Mesenchymal stem cell (in vitro differentiated cells and primary cell): ENCODE measurements at regions not wholly inside any gene's neighbourhood (a gene's known extent, or its start where the extent isn't known, plus 50 kb on each side); places are given as distances from the start of the nearest gene placed in this dataset.

Experiments used
- DNase-seq: peaks from one replicate; pipeline ENCODE4 v3.0.0-alpha.2; 2013
- H2AFZ ChIP-seq: one replicate; pipeline ENCODE4 v1.6.1; 2013; ENCODE audit warnings: low read depth, mild to moderate bottlenecking, control low read depth, inconsistent platforms, low read length, moderate library complexity
- H2AK5ac ChIP-seq: 2 replicates; pipeline ENCODE4 v1.6.1; 2013; ENCODE audit warnings: low read length, moderate library complexity, mild to moderate bottlenecking, inconsistent platforms; ENCODE audit not compliant: severe bottlenecking
- H2BK120ac ChIP-seq: one replicate; pipeline ENCODE4 v1.6.1; 2013; ENCODE audit warnings: low read depth, mild to moderate bottlenecking, inconsistent platforms, low read length, moderate library complexity
- H2BK12ac ChIP-seq, 2 experiments: one replicate each; pipeline ENCODE4 v1.6.1; 2013; ENCODE audit warnings: inconsistent platforms in 2 of 2, low read length in 2 of 2, mild to moderate bottlenecking in 2 of 2, moderate library complexity in 2 of 2, control low read depth in 1 of 2
- H2BK15ac ChIP-seq: one replicate; pipeline ENCODE4 v1.6.1; 2013; ENCODE audit warnings: mild to moderate bottlenecking, low read depth, inconsistent platforms; ENCODE audit not compliant: poor library complexity, severe bottlenecking
- H2BK5ac ChIP-seq: 2 replicates; pipeline ENCODE4 v1.6.1; 2013; ENCODE audit warnings: low read depth, mild to moderate bottlenecking, low read length, control low read depth, inconsistent platforms; ENCODE audit not compliant: poor library complexity, severe bottlenecking
- H3K14ac ChIP-seq, 2 experiments: one replicate each; pipeline ENCODE4 v1.6.1; 2013; ENCODE audit warnings: inconsistent platforms in 2 of 2, low read length in 2 of 2, control low read depth in 1 of 2, mild to moderate bottlenecking in 1 of 2, moderate library complexity in 1 of 2
- H3K18ac ChIP-seq, 2 experiments: one replicate each; pipeline ENCODE4 v1.6.1; 2013; ENCODE audit warnings: inconsistent platforms in 2 of 2, low read length in 2 of 2, control low read depth in 1 of 2, low read depth in 1 of 2, mild to moderate bottlenecking in 1 of 2
- H3K23ac ChIP-seq, 2 experiments: one replicate each; pipeline ENCODE4 v1.6.1; 2013; ENCODE audit warnings: inconsistent platforms in 2 of 2, low read length in 2 of 2, mild to moderate bottlenecking in 2 of 2, moderate library complexity in 2 of 2, control low read depth in 1 of 2
- H3K27ac ChIP-seq: 2 replicates; pipeline ENCODE4 v1.5.1; 2013; ENCODE audit warnings: mild to moderate bottlenecking, moderate library complexity, low read length, control low read depth, inconsistent platforms; ENCODE audit not compliant: poor library complexity, severe bottlenecking
- H3K27me3 ChIP-seq, 2 experiments: 2 replicates each; pipeline versions ENCODE4 v1.6.1 to v1.7.0; 2013; ENCODE audit warnings: low read length in 2 of 2, mild to moderate bottlenecking in 2 of 2, moderate library complexity in 2 of 2, control low read depth in 1 of 2, inconsistent platforms in 1 of 2; ENCODE audit not compliant: control insufficient read depth in 1 of 2, insufficient read depth in 1 of 2
- H3K36me3 ChIP-seq, 2 experiments: 2 replicates each; pipeline versions ENCODE4 v1.6.1 to v1.7.0; 2013; ENCODE audit warnings: low read length in 2 of 2, control low read depth in 1 of 2, inconsistent platforms in 1 of 2, low read depth in 1 of 2, mild to moderate bottlenecking in 1 of 2; ENCODE audit not compliant: insufficient read depth in 2 of 2, control insufficient read depth in 1 of 2
- H3K4ac ChIP-seq, 2 experiments: one replicate each; pipeline ENCODE4 v1.6.1; 2013; ENCODE audit warnings: inconsistent platforms in 2 of 2, low read length in 2 of 2, mild to moderate bottlenecking in 2 of 2, moderate library complexity in 2 of 2, control low read depth in 1 of 2, low read depth in 1 of 2
- H3K4me1 ChIP-seq: 2 replicates; pipeline ENCODE4 v1.6.1; 2013; ENCODE audit warnings: low read depth, low read length, control low read depth; ENCODE audit not compliant: control insufficient read depth, insufficient read depth
- H3K4me2 ChIP-seq: 2 replicates; pipeline ENCODE4 v1.6.1; 2013; ENCODE audit warnings: low read length, mild to moderate bottlenecking, inconsistent platforms; ENCODE audit not compliant: poor library complexity, severe bottlenecking
- H3K4me3 ChIP-seq, 2 experiments: 2 replicates each; pipeline versions ENCODE4 v1.5.1 to v1.7.0; 2013; ENCODE audit warnings: low read length in 2 of 2, mild to moderate bottlenecking in 2 of 2, control low read depth in 1 of 2, low read depth in 1 of 2; ENCODE audit not compliant: insufficient read depth in 1 of 2
- H3K79me1 ChIP-seq: replicated peaks from 2 replicates; pipeline ENCODE4 v1.6.1; 2013; ENCODE audit warnings: mild to moderate bottlenecking, control low read depth, low read length, inconsistent platforms; ENCODE audit not compliant: poor library complexity, severe bottlenecking
- H3K9ac ChIP-seq: 2 replicates; pipeline ENCODE4 v1.7.0; 2013; ENCODE audit warnings: mild to moderate bottlenecking, low read length, moderate library complexity
- H3K9me3 ChIP-seq: 2 replicates; pipeline ENCODE4 v1.7.0; 2013; ENCODE audit warnings: mild to moderate bottlenecking, low read length; ENCODE audit not compliant: control insufficient read depth
- H4K8ac ChIP-seq: one replicate; pipeline ENCODE4 v1.6.1; 2013; ENCODE audit warnings: inconsistent platforms, mild to moderate bottlenecking, low read length, moderate library complexity
- H4K91ac ChIP-seq: one replicate; pipeline ENCODE4 v1.6.1; 2013; ENCODE audit warnings: mild to moderate bottlenecking, low read length, inconsistent platforms
- WGBS: methylation state at CpG from one replicate; pipeline ENCODE4 v1.1.7; 2013; ENCODE audit warnings: mixed read lengths; 5-methylcytosine and 5-hydroxymethylcytosine counted together

DNA sequence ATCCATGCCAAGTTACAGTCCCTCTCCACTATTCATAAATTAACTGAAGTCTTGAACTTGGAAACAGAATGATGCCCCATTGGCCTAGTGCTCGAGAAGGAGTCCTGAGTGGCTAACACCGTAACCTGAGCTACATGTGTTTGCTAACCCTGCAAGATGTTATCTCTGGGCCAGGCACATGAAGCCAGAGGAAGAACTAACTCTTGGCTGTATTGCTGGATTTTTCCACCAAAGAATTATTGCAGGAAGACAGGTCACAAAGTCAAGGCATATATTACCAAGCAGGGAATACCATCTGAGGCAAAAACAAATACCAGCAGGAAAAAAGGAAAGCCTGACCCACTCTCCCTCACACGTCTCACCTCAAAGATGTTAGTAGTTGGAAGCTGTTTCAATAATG lies 148.9 kb upstream of the PHACTR1 start:
- H3K4me2 ChIP-seq = no peak overlapping the region
- no peak for DNase-seq
- no peaks in the 10 kb centered on the region for H3K79me1 ChIP-seq
- no peak overlapping the region for H4K8ac ChIP-seq
- H3K4me1 ChIP-seq = peaks cover 2% of the 10 kb centered on the region
- no peak overlapping the region for H3K14ac ChIP-seq
- no peak overlapping the region for H3K27ac ChIP-seq
- no peak overlapping the region for H3K23ac ChIP-seq
- no peak overlapping the region for H2BK120ac ChIP-seq
- no peak overlapping the region for H2AK5ac ChIP-seq
- H3K27me3 ChIP-seq = no peaks in the 10 kb centered on the region
- H3K36me3 ChIP-seq = no peaks in the 10 kb centered on the region
- H2BK12ac ChIP-seq = no peak overlapping the region
- no peak overlapping the region for H2BK5ac ChIP-seq
- H3K9me3 ChIP-seq = no peaks in the 10 kb centered on the region
- 52% methylated on average over 2 of the region's 3 CpGs for WGBS
- H3K4ac ChIP-seq = no peak overlapping the region
- H3K4me3 ChIP-seq = no peak overlapping the region
- H4K91ac ChIP-seq = no peak overlapping the region
- no peak overlapping the region for H3K18ac ChIP-seq
- H2AFZ ChIP-seq = no peak overlapping the region
- no peak overlapping the region for H2BK15ac ChIP-seq
- no peak overlapping the region for H3K9ac ChIP-seq

GRCh38 chr6:12569646-12570045 lies 146.9 kb upstream of the PHACTR1 start:
- Histone ChIP-seq H3K36me3 (no peaks in the 10 kb centered on the region), H3K27me3 (no peaks in the 10 kb centered on the region), H4K8ac (no peak overlapping the region), H2AFZ (no peak overlapping the region), H2BK120ac (no peak overlapping the region), H2BK15ac (no peak overlapping the region), H3K4me2 (no peak overlapping the region), H3K4me3 (no peak overlapping the region), H3K14ac (no peak overlapping the region), H3K4ac (no peak overlapping the region), H2BK12ac (no peak overlapping the region), H3K79me1 (no peaks in the 10 kb centered on the region), H4K91ac (no peak overlapping the region), H2AK5ac (no peak overlapping the region), H3K9ac (no peak overlapping the region), H3K4me1 (peaks cover 4% of the 10 kb centered on the region), H3K9me3 (no peaks in the 10 kb centered on the region), H3K27ac (no peak overlapping the region), H3K23ac (no peak overlapping the region), H3K18ac (no peak overlapping the region), H2BK5ac (no peak overlapping the region)
- DNase-seq = no peak
- WGBS = 100% methylated on average over 1 of the region's 1 CpG

DNA sequence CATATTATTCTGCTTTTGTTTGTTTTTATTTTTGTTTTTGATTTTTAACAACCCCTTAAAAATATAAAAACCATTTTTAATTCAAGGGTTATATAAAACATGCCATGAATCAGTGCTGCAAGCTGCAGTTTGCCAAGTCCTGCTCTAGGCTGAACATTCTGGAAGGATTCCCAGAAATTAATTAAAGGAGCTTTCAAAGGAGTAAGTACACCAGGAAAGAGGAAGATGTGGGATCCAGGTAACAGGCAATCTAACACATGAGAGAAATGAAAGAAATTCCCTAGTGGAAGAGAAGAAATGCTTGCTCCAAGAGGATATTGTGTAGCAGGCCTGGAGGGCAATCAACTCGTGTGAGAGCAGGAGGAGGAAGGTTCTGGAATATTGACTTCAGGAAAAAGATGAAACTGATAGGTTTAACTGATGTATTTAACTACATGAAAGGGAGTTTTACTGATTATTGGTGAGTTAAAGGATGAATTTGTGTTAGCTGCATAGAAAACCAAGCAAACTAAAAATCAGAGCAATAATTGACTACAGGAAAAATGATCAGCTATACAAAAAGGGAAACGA lies 146.0 kb upstream of the PHACTR1 start:
- Histone ChIP-seq H2BK120ac (no peak overlapping the region), H3K79me1 (no peaks in the 10 kb centered on the region), H2BK15ac (no peak overlapping the region), H3K14ac (no peak overlapping the region), H2BK5ac (no peak overlapping the region), H3K4me1 (peaks cover 4% of the 10 kb centered on the region), H3K4me3 (no peak overlapping the region), H2BK12ac (no peak overlapping the region), H2AFZ (no peak overlapping the region), H3K27me3 (no peaks in the 10 kb centered on the region), H3K9me3 (no peaks in the 10 kb centered on the region), H3K36me3 (no peaks in the 10 kb centered on the region), H4K8ac (no peak overlapping the region), H2AK5ac (no peak overlapping the region), H3K27ac (no peak overlapping the region), H4K91ac (no peak overlapping the region), H3K4ac (no peak overlapping the region), H3K18ac (no peak overlapping the region), H3K23ac (no peak overlapping the region), H3K9ac (peak overlapping the region; percentile 50), H3K4me2 (no peak overlapping the region)
- 96% methylated on average over 1 of the region's 2 CpGs for WGBS
- DNase-seq = no peak

GRCh38 chr6:12572896-12573827 lies 143.4 kb upstream of the PHACTR1 start:
- peak overlapping the region; percentile 93 for H2AK5ac ChIP-seq
- no peak overlapping the region for H2BK120ac ChIP-seq
- H4K8ac ChIP-seq = no peak overlapping the region
- H3K18ac ChIP-seq = peak overlapping the region in 1 of 2 experiments; percentile 49
- H3K36me3 ChIP-seq = no peaks in the 10 kb centered on the region
- no peak overlapping the region for H2BK15ac ChIP-seq
- no peak overlapping the region for H3K4me2 ChIP-seq
- no peak overlapping the region for H3K4me3 ChIP-seq
- no peak overlapping the region for H2AFZ ChIP-seq
- H3K14ac ChIP-seq = no peak overlapping the region
- H3K27ac ChIP-seq = peak overlapping the region; percentile 96
- no peak overlapping the region for H3K9ac ChIP-seq
- no peak overlapping the region for H2BK12ac ChIP-seq
- H3K79me1 ChIP-seq = no peaks in the 10 kb centered on the region
- H3K4ac ChIP-seq = no peak overlapping the region
- peak; percentile 55 for DNase-seq
- H4K91ac ChIP-seq = no peak overlapping the region
- H3K9me3 ChIP-seq = no peaks in the 10 kb centered on the region
- peaks cover 8% of the 10 kb centered on the region for H3K4me1 ChIP-seq
- H2BK5ac ChIP-seq = peak overlapping the region; percentile 80
- H3K23ac ChIP-seq = no peak overlapping the region
- H3K27me3 ChIP-seq = no peaks in the 10 kb centered on the region
- WGBS = 26% methylated on average over 3 of the region's 4 CpGs
